ENCODE measurements at regions not wholly inside any gene's neighbourhood (a gene's known extent, or its start where the extent isn't known, plus 50 kb on each side); places are given as distances from the start of the nearest gene placed in this dataset.

DNA sequence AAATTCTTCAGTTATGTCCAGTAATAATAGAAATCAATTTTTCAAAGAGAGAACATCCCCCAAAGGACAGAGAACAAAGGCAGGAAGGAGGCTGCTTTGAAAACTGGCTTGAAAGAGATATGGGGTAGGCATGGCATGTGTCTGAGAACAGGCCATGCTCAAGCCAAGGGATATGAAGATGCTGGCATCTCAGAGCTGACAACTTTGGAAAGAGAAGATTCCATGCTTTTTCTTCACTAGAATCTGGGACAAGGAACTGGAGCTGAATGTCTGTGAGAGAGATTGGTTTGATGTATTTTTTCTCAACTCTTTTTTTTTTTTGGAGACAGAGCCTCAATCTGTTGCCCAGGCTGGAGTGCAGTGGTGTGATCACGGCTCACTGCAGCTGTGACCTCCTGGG is 139.8 kb upstream of the DLX2 start:
- H3K27ac Mint-ChIP-seq, result no peak overlapping the region
- H3K79me2 ChIP-seq (ENCODE audit: control insufficient read depth, insufficient read depth, low read length), result no peaks in the 10 kb centered on the region
- ATAC-seq (ENCODE audit: low read depth) (no peak), DNase-seq (no peak)
- no peak overlapping the region for H3K4me3 Mint-ChIP-seq
- H3K27ac ChIP-seq (ENCODE audit: low read length in 2 of 2), result no peak overlapping the region
- no peak overlapping the region for H2AFZ ChIP-seq (ENCODE audit: insufficient read depth, low read depth, low read length, poor library complexity, severe bottlenecking)
- H3K4me1 Mint-ChIP-seq, result no peaks in the 10 kb centered on the region
- intact Hi-C loops (cut with micrococcal nuclease), result no loop called here
- H3K27me3 Mint-ChIP-seq, result peaks cover 23% of the 10 kb centered on the region
- no peaks in the 10 kb centered on the region for H3K9me3 Mint-ChIP-seq (ENCODE audit: insufficient read depth)
- ChIA-PET POLR2A (no interaction called here), CTCF (no interaction called here)
- H4K20me1 ChIP-seq (ENCODE audit: control insufficient read depth, insufficient read depth, low read length, poor library complexity, severe bottlenecking), result no peaks in the 10 kb centered on the region
- no peak overlapping the region for H3K4me3 ChIP-seq (ENCODE audit: control extremely low read depth in 1 of 5, extremely low read depth in 1 of 5, insufficient read depth in 1 of 5, low read depth in 2 of 5, low read length in 4 of 5)
- H3K9me3 ChIP-seq (ENCODE audit: control extremely low read depth in 1 of 3, control insufficient read depth in 2 of 3, insufficient read depth in 1 of 3, low read length in 2 of 3), result no peaks in the 10 kb centered on the region
- H3K36me3 ChIP-seq (replicated peaks in 1 of 2; ENCODE audit: control extremely low read depth in 1 of 2, control insufficient read depth in 1 of 2, extremely low read depth in 1 of 2, insufficient read depth in 2 of 2, low read length in 1 of 2), result no peaks in the 10 kb centered on the region
- WGBS (ENCODE audit: insufficient coverage), result no CpG with 5 or more reads among the region's 1 CpG
- H3K4me2 ChIP-seq (replicated peaks; ENCODE audit: low read depth, low read length, poor library complexity, severe bottlenecking), result no peak overlapping the region
- TF ChIP-seq CTCF (IDR thresholded peaks at IDR 0.05), result no peak
- TF ChIP-seq EZH2 (IDR thresholded peaks at IDR 0.05; ENCODE audit: borderline replicate concordance, insufficient read depth, low read depth, low read length, poor library complexity, severe bottlenecking), result no peak
- no peak overlapping the region for H3K9ac ChIP-seq (ENCODE audit: low read length)
- H3K27me3 ChIP-seq (replicated peaks in 1 of 4; ENCODE audit: control extremely low read depth in 1 of 4, control insufficient read depth in 3 of 4, insufficient read depth in 4 of 4, low read length in 3 of 4), result no peaks in the 10 kb centered on the region
- no peaks in the 10 kb centered on the region for H3K4me1 ChIP-seq (ENCODE audit: control insufficient read depth in 2 of 2, insufficient read depth in 2 of 2, low read length in 2 of 2)

- no peak overlapping the region for H3K4me3 Mint-ChIP-seq
- Histone ChIP-seq H3K4me1 (ENCODE audit: control insufficient read depth in 2 of 2, insufficient read depth in 2 of 2, low read length in 2 of 2) (no peaks in the 10 kb centered on the region), H3K9ac (ENCODE audit: low read length) (no peak overlapping the region), H4K20me1 (ENCODE audit: control insufficient read depth, insufficient read depth, low read length, poor library complexity, severe bottlenecking) (no peaks in the 10 kb centered on the region), H3K4me2 (replicated peaks; ENCODE audit: low read depth, low read length, poor library complexity, severe bottlenecking) (no peak overlapping the region), H2AFZ (ENCODE audit: insufficient read depth, low read depth, low read length, poor library complexity, severe bottlenecking) (no peak overlapping the region), H3K27ac (ENCODE audit: low read length in 2 of 2) (no peak overlapping the region), H3K36me3 (replicated peaks in 1 of 2; ENCODE audit: control extremely low read depth in 1 of 2, control insufficient read depth in 1 of 2, extremely low read depth in 1 of 2, insufficient read depth in 2 of 2, low read length in 1 of 2) (no peaks in the 10 kb centered on the region), H3K27me3 (replicated peaks in 1 of 4; ENCODE audit: control extremely low read depth in 1 of 4, control insufficient read depth in 3 of 4, insufficient read depth in 4 of 4, low read length in 3 of 4) (no peaks in the 10 kb centered on the region), H3K9me3 (ENCODE audit: control extremely low read depth in 1 of 3, control insufficient read depth in 2 of 3, insufficient read depth in 1 of 3, low read length in 2 of 3) (no peaks in the 10 kb centered on the region), H3K4me3 (ENCODE audit: control extremely low read depth in 1 of 5, extremely low read depth in 1 of 5, insufficient read depth in 1 of 5, low read depth in 2 of 5, low read length in 4 of 5) (no peak overlapping the region), H3K79me2 (ENCODE audit: control insufficient read depth, insufficient read depth, low read length) (no peaks in the 10 kb centered on the region)
- WGBS (ENCODE audit: insufficient coverage), result no CpG with 5 or more reads among the region's 1 CpG
- intact Hi-C loops (cut with micrococcal nuclease), result no loop called here
- no peak for TF ChIP-seq EZH2 (IDR thresholded peaks at IDR 0.05; ENCODE audit: borderline replicate concordance, insufficient read depth, low read depth, low read length, poor library complexity, severe bottlenecking)
- no peak for TF ChIP-seq CTCF (IDR thresholded peaks at IDR 0.05)
- DNase-seq (no peak), ATAC-seq (ENCODE audit: low read depth) (no peak)
- ChIA-PET POLR2A (no interaction called here), CTCF (no interaction called here)
- H3K27ac Mint-ChIP-seq, result no peak overlapping the region
- H3K27me3 Mint-ChIP-seq, result peaks cover 27% of the 10 kb centered on the region
- H3K4me1 Mint-ChIP-seq, result no peaks in the 10 kb centered on the region
- H3K9me3 Mint-ChIP-seq (ENCODE audit: insufficient read depth), result no peaks in the 10 kb centered on the region
Observed at GRCh38 chr2:172242961-172243360, 140.3 kb upstream of the DLX2 start.
